ENCODE measurements at regions not wholly inside any gene's neighbourhood (a gene's known extent, or its start where the extent isn't known, plus 50 kb on each side); places are given as distances from the start of the nearest gene placed in this dataset.

- no peak for TF ChIP-seq CTCF (IDR thresholded peaks at IDR 0.05; ENCODE audit: control insufficient read depth, extremely low read depth, insufficient read depth)
- no peak overlapping the region for H3K4me3 ChIP-seq (ENCODE audit: low read depth, low read length)
- no peak for DNase-seq (ENCODE audit: low read depth)
Observed at GRCh38 chr3:106193876-106194275, 325.1 kb upstream of the CBLB start.

- no peak for TF ChIP-seq CTCF (IDR thresholded peaks at IDR 0.05; ENCODE audit: control insufficient read depth, extremely low read depth, insufficient read depth)
- no peak for DNase-seq (ENCODE audit: low read depth)
Observed at GRCh38 chr3:106194726-106195125, 325.9 kb upstream of the CBLB start.

GRCh38 chr3:106197532-106198194 lies 328.9 kb upstream of the CBLB start:
- no peak for TF ChIP-seq CTCF (IDR thresholded peaks at IDR 0.05; ENCODE audit: control insufficient read depth, extremely low read depth, insufficient read depth)
- no peak overlapping the region for H3K4me3 ChIP-seq (ENCODE audit: low read depth, low read length)

More at GRCh38 chr3:106194726-106195125, 325.9 kb upstream of the CBLB start:
- H3K4me3 ChIP-seq (ENCODE audit: low read depth, low read length), result no peak overlapping the region

GRCh38 chr3:106204160-106204868 lies 335.5 kb upstream of the CBLB start:
- TF ChIP-seq CTCF (IDR thresholded peaks at IDR 0.05; ENCODE audit: control insufficient read depth, extremely low read depth, insufficient read depth), result no peak
- no peak for DNase-seq (ENCODE audit: low read depth)
- H3K4me3 ChIP-seq (ENCODE audit: low read depth, low read length), result no peak overlapping the region

More at GRCh38 chr3:106197532-106198194, 328.9 kb upstream of the CBLB start:
- DNase-seq (ENCODE audit: low read depth), result no peak

- TF ChIP-seq CTCF (IDR thresholded peaks at IDR 0.05; ENCODE audit: control insufficient read depth, extremely low read depth, insufficient read depth), result no peak
- no peak for DNase-seq (ENCODE audit: low read depth)
- H3K4me3 ChIP-seq (ENCODE audit: low read depth, low read length), result no peak overlapping the region
Observed at GRCh38 chr3:106206146-106206545, 337.3 kb upstream of the CBLB start.

- TF ChIP-seq CTCF (IDR thresholded peaks at IDR 0.05; ENCODE audit: control insufficient read depth, extremely low read depth, insufficient read depth), result no peak
- no peak for DNase-seq (ENCODE audit: low read depth)
- H3K4me3 ChIP-seq (ENCODE audit: low read depth, low read length), result no peak overlapping the region
Observed at GRCh38 chr3:106206613-106207012, 337.8 kb upstream of the CBLB start.

Measured in LNCaP clone FGC (cell line).